Right kidney (tissue), 1 donor: ENCODE measurements at regions not wholly inside any gene's neighbourhood (a gene's known extent, or its start where the extent isn't known, plus 50 kb on each side); places are given as distances from the start of the nearest gene placed in this dataset.
"Not testable (repeated sequence)": the region's sequence is repeated elsewhere in the genome, so short reads cannot be mapped to it uniquely, and the experiment has no call there.

Experiments used
- DNase-seq: peaks from one replicate; pipeline ENCODE4 v3.0.0-alpha.2; 2016

- no peak for DNase-seq
These were observed 116.1 kb downstream of the RIN2 start for GRCh38 chr20:19874040-19874727.

DNA sequence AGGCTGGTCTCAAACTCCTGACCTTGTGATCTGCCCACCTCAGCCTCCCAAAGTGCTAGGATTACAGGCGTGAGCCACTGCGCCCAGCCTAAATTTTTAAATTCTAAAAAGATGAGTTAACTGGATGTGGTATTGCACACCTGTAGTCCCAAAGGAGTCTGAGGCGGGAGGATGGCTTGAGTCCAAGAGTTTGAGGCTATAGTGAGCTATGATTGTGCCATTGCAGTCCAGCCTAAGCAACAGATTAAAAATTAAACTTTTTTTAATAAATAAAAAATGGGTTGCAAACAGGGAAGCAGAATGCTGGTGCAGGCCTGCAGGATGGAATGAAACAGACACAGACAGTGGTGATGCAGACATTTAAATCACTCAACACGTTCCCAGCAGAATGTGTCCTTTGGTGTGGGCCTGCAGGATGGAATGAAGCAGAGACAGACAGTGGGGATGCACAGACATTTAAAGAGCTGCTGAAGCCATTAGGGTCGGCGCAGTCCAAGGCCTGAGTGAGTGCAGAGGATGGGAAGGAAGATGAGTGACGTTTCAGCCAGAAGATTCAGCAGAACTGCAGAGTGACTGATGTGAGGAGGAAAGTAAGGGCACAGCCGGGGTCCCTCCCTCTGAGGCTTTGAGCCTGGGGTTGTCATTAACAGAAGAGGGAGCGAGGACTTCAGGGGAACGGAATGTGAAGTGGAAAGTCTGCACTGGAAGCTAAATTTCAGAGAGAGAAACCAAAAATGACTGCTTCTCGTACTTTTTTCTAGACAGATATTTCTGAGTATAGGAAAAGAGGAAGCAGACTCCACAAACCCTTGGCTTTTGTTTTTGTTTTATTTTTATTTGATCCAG, 117.5 kb downstream of the RIN2 start:
- no peak for DNase-seq

DNA sequence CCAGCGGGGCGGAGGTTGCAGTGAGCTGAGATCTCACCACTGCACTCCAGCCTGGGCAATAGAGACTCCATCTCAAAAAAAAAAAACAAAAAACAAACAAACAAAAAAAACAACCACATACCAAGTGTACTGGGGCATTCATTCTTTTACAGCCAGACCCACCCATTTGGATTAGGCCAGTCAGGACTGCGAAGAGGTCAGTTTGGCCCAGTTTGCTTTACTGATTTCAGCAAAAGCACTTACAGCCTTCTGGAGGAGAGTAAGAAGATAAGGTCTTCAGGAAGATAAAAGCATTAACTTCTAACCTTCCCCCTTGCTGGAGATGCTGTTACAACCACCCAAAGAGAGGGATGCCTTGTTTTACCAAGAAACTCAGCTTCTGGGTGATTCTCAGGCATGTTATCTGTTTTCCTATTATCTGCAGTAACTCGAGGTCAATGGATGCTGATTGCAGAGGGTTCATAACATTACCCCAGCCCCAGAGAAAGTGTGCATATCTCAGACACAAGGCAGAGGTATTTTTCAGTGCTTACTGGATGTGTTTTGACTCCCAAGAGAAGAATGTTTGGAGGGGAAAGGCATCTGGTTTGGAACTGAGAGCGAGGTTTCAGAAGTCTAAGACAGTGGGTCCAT, 118.9 kb downstream of the RIN2 start:
- DNase-seq = no peak

GRCh38 chr20:19879874-19880255, 121.8 kb downstream of the RIN2 start:
- DNase-seq = not testable (repeated sequence)

DNA sequence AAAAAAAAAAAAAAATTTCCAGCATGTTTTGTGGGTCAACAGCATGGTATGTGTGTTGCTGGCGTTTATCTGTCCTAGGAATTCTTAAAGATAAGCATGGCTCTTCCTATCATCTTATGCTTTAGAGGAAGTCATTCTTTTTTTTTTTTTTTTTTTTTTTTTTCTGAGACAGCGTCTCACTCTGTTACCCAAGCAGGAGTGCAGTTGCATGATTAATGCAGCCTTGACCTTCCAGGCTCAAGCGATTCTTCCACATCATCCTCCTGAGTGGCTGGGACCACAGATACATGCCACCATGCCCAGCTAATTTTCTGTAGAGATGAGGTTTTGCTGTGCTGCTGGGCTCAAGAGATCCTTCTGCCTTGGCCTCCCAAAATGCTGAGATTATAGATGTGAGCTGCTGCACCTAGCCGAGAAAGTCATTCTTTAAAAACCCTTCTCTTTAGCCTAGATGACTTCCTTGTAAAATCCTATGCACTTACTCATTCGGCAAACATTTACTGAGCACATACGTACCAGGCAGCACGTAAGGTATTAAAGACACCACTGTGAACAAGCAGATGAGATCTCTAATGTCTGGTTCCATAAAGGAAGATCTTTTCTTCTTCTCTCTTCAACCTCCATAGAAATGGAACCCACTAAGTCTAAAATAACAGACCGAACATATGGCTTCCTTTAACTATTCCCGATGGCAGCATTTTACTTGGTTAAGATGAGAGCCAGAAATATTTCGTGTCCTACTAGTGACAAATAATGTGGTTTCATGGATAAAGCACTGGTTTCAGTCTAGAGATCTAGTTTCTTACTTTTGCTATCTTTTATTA, 122.4 kb downstream of the RIN2 start:
- DNase-seq = no peak

GRCh38 chr20:19881080-19881840, 123.2 kb downstream of the RIN2 start:
- DNase-seq = no peak

DNA sequence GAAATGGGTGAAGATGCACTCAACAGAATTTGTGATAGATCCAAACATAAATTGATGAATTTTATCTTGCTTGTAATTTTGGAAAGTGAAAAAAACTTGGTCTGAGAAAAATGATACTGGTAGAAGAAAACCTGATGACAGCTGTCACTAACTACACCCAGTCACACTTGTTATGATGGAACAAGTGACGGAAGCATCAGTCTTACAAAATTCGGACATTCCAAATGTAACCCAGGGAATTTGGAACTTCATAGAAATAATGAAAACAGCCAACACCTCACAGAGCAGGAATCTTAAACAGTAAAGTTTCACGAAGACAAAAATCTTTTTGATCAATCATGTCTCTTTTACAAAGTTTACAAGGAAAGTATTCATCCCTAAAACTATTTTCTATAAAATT, 123.9 kb downstream of the RIN2 start:
- no peak for DNase-seq

DNA sequence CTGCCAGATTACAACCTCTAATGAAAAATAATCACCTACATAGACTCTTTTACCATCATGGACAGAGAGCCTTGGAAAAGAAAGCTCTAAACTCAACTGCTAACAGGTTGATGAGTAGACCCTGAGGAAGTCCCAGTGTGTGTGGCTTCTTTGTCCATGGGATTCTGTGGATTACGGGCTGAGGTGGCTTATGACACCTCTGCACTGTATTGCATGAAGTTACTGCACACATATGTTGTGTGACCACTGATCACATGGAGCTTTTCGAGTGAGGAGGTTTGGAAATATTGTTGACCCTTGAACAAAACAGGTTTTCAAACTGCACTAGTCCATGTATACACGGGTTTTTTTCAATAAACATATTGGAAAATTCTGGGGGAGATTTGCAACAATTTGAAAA, 124.4 kb downstream of the RIN2 start:
- no peak for DNase-seq

GRCh38 chr20:19883501-19883900, 125.4 kb downstream of the RIN2 start:
- no peak for DNase-seq

GRCh38 chr20:19885594-19885938, 127.5 kb downstream of the RIN2 start:
- DNase-seq = no peak

DNA sequence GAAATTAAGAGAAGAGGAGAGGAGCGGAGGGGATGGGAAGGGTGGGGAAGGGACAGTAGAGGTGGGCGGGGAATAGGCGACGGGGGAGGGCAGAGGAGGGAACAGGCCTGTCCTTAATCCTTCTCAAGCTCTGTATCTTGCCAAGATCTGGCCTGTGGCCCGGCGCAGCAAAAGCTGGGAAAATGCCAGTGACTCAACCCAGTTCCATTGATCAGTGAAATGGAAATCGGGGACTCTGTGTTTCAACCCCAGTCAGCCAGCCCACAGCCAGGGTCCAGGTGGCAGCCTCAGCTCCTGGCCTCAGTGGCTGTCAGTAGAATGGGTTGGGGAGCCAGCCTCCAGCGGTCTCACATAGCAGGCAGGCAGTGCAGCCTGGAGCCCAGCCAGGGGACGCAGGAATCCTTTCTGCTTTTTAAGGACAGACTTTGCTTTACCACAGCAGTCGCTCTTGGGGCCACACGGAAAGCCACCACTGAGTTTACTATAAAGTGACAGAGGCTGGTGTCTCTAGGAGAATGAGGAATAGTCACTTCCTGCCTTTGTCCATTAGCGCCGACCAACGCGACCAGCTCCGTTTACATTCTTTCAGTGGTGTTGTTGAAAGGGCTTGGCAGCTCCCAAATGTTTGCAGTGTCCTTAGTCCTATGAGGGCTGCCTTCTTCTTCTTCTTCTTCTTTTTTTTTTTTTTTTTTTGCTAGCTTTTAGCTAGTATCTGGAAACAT, 128.0 kb downstream of the RIN2 start:
- DNase-seq = no peak

DNA sequence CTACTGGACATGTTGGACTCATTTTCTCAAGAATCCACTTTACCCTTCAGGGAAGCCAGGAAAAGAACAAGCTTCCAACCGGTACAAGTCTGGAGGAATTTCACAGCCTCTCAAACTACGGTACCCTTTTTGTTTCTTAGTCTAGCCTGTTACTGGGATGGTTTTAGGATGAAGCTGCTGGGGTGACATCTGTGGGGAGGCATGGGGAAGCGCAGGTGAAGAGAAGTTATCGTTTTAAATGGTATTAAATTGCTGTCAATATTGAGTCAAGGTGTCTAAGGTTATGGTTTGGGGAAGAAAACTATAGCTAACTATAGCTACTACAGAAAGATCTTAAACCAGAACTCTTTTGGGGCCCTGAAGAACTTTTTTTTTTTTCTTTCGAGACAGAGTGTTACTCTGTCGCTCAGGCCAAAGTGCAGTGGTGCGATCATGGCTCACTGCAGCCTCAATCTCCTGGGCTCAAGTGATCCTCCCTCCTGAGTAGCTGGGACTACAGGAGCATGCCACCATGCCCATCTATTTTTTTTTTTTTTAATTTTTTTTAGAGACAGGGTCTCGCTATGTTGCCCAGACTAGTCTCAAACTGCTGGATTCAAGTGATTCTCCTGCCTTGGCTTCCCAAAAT, 128.7 kb downstream of the RIN2 start:
- DNase-seq = no peak

GRCh38 chr20:19887556-19888268, 129.4 kb upstream of the NAA20 start:
- DNase-seq = no peak

GRCh38 chr20:19888269-19888671, 128.9 kb upstream of the NAA20 start:
- no peak for DNase-seq

DNA sequence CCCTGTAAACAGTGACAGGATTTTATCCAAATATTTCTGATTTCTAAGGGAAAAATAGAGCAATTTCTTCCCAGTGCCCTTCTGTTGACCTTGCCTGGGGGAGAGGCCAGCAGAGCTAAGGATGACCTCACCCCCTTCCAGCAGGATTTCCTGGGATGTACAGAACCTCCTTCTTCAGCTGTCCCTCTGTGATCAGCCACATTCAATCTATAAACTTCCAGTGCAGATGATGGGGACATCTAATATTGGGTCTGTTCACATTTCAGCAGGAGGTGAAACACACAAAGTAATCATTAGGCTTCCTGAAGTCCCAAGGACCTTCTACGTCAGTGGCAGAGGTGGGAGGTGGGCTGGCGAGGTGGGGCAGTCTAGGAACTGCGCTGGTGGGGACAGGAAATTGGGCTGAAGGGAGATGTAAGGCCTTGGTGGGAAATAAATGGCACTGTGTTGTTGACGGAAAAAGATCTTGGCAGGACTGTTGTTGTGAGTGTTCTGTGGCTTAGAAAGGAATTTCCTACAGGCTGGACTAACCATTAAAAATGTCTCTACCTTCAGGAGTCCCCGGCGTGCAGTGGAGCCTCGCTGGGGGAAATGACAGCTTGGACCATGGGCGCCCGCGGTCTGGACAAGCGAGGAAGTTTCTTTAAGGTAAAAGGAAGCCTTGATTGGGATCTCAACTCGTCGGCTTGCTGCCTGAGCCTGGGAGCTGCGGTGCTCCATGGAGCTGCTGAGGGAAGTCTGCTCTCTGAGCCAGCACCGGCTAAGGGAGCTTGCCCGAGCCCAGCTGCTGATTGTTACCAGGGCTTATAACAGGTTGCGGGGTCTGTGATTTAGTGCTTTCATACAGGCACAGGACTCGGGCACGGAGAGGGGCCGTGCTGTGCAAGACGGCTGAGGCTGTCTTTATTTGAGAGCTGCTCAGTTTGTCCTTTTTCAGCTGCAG, 127.9 kb upstream of the NAA20 start:
- peak; percentile 54 for DNase-seq

DNA sequence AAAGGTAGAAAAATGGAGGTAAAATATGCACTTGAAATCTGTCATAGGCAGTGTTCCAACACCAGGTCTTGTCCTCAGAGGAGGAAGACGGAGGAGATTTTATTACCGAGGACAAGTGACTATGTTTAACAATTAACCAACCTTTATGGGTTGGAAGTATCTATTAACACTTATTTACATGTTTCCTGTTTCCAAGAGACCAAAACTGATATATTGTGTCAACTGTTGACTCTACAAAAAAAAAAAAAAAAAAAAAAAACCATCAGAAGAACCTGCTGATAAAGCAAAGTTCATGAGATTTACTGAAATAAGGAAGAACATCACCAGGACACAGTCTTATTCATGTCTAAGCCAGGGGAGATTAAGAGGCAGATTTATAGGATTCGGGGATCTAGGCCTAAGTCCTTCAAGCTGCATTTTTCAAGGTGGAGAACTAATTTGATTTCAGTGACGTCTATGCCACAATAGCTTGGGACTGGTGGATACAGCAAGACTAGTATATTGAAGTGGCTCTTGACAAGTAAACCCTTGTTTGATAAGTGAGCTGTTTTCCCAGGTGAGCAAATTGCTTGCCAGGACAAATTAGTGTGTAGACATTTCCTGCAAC, 126.6 kb upstream of the NAA20 start:
- no peak for DNase-seq

DNA sequence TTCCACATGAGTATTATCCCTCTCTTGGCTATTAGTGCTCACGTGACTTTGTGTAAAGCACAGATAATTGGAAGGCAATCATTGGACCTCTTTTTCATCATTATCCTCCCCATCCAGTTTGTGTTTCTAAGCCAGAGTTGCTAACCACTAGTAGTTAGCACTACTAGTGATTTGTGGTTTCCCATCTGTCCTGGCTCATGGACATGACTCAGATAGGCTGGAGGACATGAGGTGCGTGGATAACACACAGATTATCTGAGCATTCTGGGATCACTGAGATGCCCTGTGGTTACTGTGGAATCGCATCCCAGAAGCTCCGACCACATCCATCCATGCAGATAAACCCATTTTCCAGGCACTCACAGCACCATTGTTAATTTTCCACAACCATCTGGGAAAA, 123.8 kb upstream of the NAA20 start:
- DNase-seq = no peak

GRCh38 chr20:19895761-19896160, 121.4 kb upstream of the NAA20 start:
- DNase-seq = no peak
